Esophagus muscularis mucosa (tissue), 4 donors: ENCODE measurements at regions not wholly inside any gene's neighbourhood (a gene's known extent, or its start where the extent isn't known, plus 50 kb on each side); places are given as distances from the start of the nearest gene placed in this dataset.

Source experiments
- DNase-seq: peaks from one replicate; pipeline ENCODE4 v3.0.0-alpha.2; 2017; ENCODE audit errors: extremely low spot score
- H3K27ac ChIP-seq, 4 donors: fragments of 200-600 bp; sonication (generic); replicated peaks in 1 of 4; 1 replicate in 3 of 4; 2 replicates in 1 of 4; pipeline ENCODE4 v1.5.1; 2016 to 2019; ENCODE audit warnings: mild to moderate bottlenecking in 1 of 4
- H3K27me3 ChIP-seq, 4 donors: fragments of 200-600 bp; sonication (generic); one replicate each; pipeline versions ENCODE4 v1.5.1 to v1.6.0; 2016 to 2019
- H3K36me3 ChIP-seq, 4 donors: fragments of 200-600 bp; sonication (generic); one replicate each; pipeline ENCODE4 v1.5.1; 2016 to 2019
- H3K4me1 ChIP-seq, 4 donors: fragments of 200-600 bp; sonication (generic); one replicate each; pipeline ENCODE4 v1.5.1; 2016 to 2019
- H3K4me3 ChIP-seq, 4 donors: fragments of 200-600 bp; sonication (generic); 1 replicate in 2 of 4; 2 replicates in 2 of 4; pipeline ENCODE4 v1.5.1; 2016 to 2019; ENCODE audit warnings: mild to moderate bottlenecking in 4 of 4, moderate library complexity in 1 of 4
- H3K9me3 ChIP-seq, 4 donors: fragments of 200-600 bp; sonication (generic); 1 replicate in 3 of 4; 2 replicates in 1 of 4; pipeline ENCODE4 v1.5.1; 2016 to 2019
- EP300 ChIP-seq: sonication (generic); formaldehyde crosslinking; IDR thresholded peaks from one replicate; pipeline ENCODE4 v1.6.1; 2017; ENCODE audit warnings: antibody characterized with exemption
- POLR2A ChIP-seq: fragments of 450-650 bp; IDR thresholded peaks from one replicate; pipeline ENCODE4 v1.6.1; 2017; ENCODE audit warnings: antibody characterized with exemption, moderate library complexity, mild to moderate bottlenecking, low read depth
- POLR2AphosphoS5 ChIP-seq, 2 donors: sonication (generic); formaldehyde crosslinking; IDR thresholded peaks; one replicate each; pipeline ENCODE4 v1.6.1; 2017; ENCODE audit warnings: antibody characterized with exemption in 2 of 2
- WGBS: methylation state at CpG from one replicate; pipeline ENCODE4 v1.1.5; 2018; 5-methylcytosine and 5-hydroxymethylcytosine counted together
- intact Hi-C: fragments of 100-400 bp; cut with DNase I; formaldehyde crosslinking; loops from one replicate; pipeline ENCODE4 v1.15.1; 2023
- TF ChIP-seq, protein P1 (sequence below), 3 experiments: fragments of 200-600 bp in 2 of 3; fragments of 450-650 bp in 1 of 3; sonication (generic) in 2 of 3; IDR thresholded peaks; one replicate each; pipeline ENCODE4 v1.5.1; 2017 to 2019; ENCODE audit warnings: antibody characterized with exemption in 3 of 3, mild to moderate bottlenecking in 2 of 3, moderate library complexity in 1 of 3

DNA sequence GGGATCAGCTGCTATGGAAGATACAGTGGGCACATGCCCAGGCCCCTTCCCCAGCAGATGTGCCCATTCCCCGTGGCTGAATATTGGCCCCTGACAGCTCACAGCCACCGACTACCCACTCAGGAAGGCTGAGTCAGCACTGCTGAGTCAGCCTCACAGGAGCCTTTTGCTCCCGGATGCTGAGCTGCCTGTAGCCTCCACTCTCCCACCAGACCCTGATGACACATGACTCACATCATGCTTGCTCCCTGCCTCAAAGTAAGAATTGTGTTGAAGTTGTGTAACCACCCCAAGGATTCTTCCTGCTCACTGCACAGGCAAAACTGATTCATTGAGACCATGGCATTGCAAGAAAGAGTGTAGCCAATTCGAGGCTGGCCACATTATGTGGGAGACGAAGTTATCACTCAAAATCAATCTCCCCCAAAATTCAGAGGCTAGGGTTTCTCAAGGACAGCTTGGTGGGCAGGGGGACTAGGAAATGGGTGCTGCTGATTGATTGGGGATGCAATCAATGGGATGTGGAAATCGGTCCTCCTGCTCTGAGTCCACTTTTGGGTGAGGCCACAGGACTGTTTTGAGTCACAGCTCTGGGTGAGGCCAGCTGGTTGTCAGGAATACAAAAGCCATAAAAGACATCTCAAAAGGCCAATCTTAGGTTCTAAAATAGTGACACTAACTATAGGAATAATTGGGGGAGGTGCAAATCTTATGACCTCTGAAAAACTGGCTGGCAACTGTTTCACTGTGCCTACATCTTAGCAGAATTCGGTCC is 556.6 kb upstream of the CDH4 start:
- Histone ChIP-seq H3K27me3 (no peaks in the 10 kb centered on the region), H3K9me3 (no peaks in the 10 kb centered on the region), H3K4me1 (no peaks in the 10 kb centered on the region), H3K4me3 (no peak overlapping the region), H3K27ac (no peak overlapping the region), H3K36me3 (no peaks in the 10 kb centered on the region)
- no peak for DNase-seq
- TF ChIP-seq EP300 = no peak
- TF ChIP-seq, protein P1, sequence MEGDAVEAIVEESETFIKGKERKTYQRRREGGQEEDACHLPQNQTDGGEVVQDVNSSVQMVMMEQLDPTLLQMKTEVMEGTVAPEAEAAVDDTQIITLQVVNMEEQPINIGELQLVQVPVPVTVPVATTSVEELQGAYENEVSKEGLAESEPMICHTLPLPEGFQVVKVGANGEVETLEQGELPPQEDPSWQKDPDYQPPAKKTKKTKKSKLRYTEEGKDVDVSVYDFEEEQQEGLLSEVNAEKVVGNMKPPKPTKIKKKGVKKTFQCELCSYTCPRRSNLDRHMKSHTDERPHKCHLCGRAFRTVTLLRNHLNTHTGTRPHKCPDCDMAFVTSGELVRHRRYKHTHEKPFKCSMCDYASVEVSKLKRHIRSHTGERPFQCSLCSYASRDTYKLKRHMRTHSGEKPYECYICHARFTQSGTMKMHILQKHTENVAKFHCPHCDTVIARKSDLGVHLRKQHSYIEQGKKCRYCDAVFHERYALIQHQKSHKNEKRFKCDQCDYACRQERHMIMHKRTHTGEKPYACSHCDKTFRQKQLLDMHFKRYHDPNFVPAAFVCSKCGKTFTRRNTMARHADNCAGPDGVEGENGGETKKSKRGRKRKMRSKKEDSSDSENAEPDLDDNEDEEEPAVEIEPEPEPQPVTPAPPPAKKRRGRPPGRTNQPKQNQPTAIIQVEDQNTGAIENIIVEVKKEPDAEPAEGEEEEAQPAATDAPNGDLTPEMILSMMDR (IDR thresholded peaks at IDR 0.05) = no peak
- TF ChIP-seq POLR2AphosphoS5 (IDR thresholded peaks at IDR 0.05) = no peak
- no peak for TF ChIP-seq POLR2A
- 86% methylated on average over 4 of the region's 7 CpGs for WGBS
- intact Hi-C loops = no loop called here

DNA sequence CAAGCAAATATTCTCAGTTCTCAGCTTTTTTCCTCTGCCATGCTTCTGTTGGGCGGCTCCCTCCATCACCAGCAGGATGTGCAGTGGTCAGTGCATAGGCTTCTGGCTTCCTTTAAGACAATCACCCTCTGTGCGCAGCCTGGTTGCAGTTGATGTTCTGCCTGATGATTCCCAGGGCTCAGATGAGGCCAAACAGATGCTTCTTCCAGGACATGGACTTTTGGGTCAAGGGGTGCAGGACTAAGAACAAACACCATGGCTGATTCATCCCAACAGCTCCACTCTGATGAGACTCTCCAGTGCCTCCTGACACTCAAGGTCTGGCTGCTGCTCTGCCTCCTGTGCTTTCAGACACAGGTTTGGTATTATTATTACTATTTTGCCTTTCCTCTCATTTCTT is 554.8 kb upstream of the CDH4 start:
- Histone ChIP-seq H3K9me3 (no peaks in the 10 kb centered on the region), H3K36me3 (no peaks in the 10 kb centered on the region), H3K27me3 (no peaks in the 10 kb centered on the region), H3K4me1 (no peaks in the 10 kb centered on the region), H3K4me3 (no peak overlapping the region), H3K27ac (no peak overlapping the region)
- intact Hi-C loops = no loop called here
- TF ChIP-seq EP300 (no peak), POLR2A (no peak), POLR2AphosphoS5 (IDR thresholded peaks at IDR 0.05) (no peak)
- TF ChIP-seq, protein P1 (IDR thresholded peaks at IDR 0.05) = no peak
- no peak for DNase-seq
- 88% methylated on average over 2 of the region's 2 CpGs for WGBS

DNA sequence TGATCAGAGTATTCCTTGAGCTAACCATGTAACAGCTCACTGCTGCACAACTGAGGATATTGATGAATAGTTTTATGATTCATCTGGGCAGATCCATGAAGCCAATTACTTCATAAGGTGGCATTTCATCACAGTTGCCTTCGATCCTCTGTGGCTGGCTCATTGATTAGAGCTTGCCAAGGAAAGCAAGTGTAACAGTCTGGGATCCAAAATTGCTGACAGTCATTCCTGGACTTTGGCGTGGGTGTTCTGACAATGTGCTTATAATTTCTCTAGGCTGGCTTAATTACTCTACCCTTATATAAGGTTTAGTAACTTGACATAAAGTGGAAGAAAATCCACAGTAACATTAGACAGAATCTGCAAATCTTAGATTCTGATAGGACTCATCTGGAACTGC is 551.3 kb upstream of the CDH4 start:
- TF ChIP-seq, protein P1 (IDR thresholded peaks at IDR 0.05) = no peak
- TF ChIP-seq POLR2A = no peak
- no peak for TF ChIP-seq POLR2AphosphoS5 (IDR thresholded peaks at IDR 0.05)
- no peak for TF ChIP-seq EP300
- H3K27me3 ChIP-seq = no peaks in the 10 kb centered on the region
- H3K27ac ChIP-seq = no peak overlapping the region
- intact Hi-C loops = no loop called here
- WGBS = 71% methylated on average over 2 of the region's 2 CpGs
- no peaks in the 10 kb centered on the region for H3K4me1 ChIP-seq
- H3K9me3 ChIP-seq = no peaks in the 10 kb centered on the region
- H3K36me3 ChIP-seq = no peaks in the 10 kb centered on the region
- DNase-seq = no peak
- H3K4me3 ChIP-seq = no peak overlapping the region

DNA sequence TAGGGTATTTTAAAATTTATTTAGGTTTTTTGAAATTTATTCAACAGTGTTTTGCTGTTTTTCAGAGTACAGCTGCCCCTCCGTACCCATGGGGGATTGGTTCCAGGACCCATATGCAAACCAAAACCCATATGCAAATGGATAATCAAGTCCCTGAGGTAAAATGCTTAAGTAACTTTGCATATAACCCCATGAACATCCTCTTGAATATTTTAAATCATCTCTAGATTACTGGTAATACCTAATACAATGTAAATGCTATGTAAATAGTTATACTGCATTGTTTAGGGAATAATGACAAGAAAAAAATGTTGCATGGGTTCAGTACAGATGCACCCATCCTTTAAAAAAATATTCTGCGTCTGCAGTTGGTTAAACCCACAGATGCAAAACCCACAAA is 547.9 kb upstream of the CDH4 start:
- no peaks in the 10 kb centered on the region for H3K9me3 ChIP-seq
- H3K36me3 ChIP-seq = no peaks in the 10 kb centered on the region
- H3K27ac ChIP-seq = no peak overlapping the region
- no peaks in the 10 kb centered on the region for H3K27me3 ChIP-seq
- H3K4me1 ChIP-seq = no peaks in the 10 kb centered on the region
- 81% methylated on average over 2 of the region's 2 CpGs for WGBS
- TF ChIP-seq POLR2A (no peak), EP300 (no peak), POLR2AphosphoS5 (IDR thresholded peaks at IDR 0.05) (no peak)
- TF ChIP-seq, protein P1 (IDR thresholded peaks at IDR 0.05) = no peak
- intact Hi-C loops = no loop called here
- DNase-seq = no peak
- H3K4me3 ChIP-seq = no peak overlapping the region

DNA sequence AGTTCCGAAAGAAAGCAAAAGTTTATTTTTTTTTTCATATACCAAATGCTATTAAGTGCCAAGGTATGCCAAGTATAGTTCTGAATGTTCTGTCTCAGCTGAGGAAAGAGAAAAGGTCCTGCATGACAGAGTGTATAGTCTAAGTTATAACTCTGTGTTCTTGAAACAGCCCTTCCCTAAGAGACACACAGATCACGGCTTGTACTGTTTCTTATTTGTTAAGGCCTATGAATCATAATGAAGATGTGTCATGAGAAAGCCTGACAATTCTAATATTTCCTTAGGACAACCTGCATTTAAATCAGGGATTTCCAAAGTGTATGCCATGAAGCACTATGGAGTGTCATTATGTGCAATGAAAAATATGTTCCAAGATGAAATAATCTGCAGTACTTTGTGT is 538.7 kb upstream of the CDH4 start:
- WGBS = 79% methylated on average over 2 of the region's 2 CpGs
- intact Hi-C loops = no loop called here
- no peaks in the 10 kb centered on the region for H3K27me3 ChIP-seq
- DNase-seq = no peak
- no peak overlapping the region for H3K27ac ChIP-seq
- H3K9me3 ChIP-seq = peaks cover 0 to 3% (median 0%) of the 10 kb centered on the region in 4 donors
- H3K4me1 ChIP-seq = no peaks in the 10 kb centered on the region
- no peaks in the 10 kb centered on the region for H3K36me3 ChIP-seq
- H3K4me3 ChIP-seq = no peak overlapping the region
- TF ChIP-seq, protein P1 (IDR thresholded peaks at IDR 0.05) = no peak
- TF ChIP-seq POLR2AphosphoS5 (IDR thresholded peaks at IDR 0.05) (no peak), POLR2A (no peak), EP300 (no peak)
